ENCODE measurements at regions not wholly inside any gene's neighbourhood (a gene's known extent, or its start where the extent isn't known, plus 50 kb on each side); places are given as distances from the start of the nearest gene placed in this dataset.

DNA sequence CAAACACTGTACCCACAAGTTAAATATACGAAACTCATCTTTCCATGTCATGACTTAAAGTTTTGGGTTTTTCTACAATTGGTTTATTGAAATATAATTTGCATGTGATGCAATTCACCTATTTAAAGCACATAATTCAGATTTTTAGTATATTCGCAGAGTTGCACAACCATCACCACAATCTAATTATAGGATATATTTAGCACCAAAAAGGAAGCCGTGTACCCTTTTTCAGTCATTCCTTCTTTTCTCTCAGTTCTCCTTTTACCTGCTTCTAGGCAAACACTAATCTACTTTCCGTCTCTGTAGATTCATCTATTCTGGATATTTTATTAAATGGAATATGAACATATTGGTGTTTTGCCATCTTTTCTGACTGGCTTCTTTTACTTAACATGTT is 1458.1 kb upstream of the TENM4 start:
- DNase-seq, result no peak

DNA sequence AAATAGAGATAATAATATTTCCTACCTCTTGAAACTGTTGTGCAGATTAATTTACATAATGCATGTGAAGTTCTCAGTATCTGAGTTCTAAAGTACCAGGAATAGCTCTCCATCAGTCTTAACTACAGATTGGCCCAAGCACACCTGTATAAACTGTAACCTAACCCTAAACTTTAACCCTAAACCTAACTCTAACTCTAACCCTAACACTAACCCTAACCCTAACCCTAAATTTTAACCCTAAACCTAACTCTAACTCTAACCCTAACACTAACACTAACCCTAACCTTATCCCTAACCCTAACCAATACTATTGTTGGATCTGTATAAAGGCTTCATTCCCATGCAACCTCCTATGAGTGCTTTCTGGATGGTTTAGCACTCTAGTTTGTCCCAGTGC is 1445.9 kb upstream of the TENM4 start:
- no peak for DNase-seq

DNA sequence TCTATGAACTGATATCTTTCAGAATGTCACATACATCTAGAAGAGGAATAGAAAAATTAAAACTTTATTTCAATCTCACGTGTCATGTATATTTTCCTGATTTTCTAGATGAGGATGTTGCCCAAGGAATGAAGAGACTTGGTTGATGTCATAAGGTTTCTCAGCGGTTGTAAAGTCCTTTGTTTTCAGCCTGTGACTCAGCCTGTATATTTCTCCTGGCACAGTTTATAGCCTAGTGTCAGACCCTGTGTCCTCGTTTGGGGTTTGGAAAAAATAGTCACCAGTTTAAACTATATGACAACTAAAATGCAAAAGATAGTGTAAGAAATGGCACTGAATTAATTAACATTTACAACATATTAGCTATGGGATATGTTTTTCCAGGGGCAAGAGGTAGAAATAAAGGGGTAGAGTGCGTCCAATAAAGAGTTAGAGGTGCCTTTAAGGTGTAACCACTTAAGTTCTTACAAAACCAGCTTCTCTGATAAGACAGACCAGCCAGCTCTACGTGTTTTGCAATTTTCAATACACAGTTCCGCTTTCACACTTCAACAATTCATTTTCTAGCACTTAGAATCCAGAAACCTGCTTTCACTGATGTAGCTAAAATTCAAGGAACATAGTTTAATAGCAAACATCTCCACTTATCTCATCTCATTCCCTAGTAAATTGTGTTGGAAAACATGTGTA is 1432.6 kb upstream of the TENM4 start:
- no peak for DNase-seq

DNA sequence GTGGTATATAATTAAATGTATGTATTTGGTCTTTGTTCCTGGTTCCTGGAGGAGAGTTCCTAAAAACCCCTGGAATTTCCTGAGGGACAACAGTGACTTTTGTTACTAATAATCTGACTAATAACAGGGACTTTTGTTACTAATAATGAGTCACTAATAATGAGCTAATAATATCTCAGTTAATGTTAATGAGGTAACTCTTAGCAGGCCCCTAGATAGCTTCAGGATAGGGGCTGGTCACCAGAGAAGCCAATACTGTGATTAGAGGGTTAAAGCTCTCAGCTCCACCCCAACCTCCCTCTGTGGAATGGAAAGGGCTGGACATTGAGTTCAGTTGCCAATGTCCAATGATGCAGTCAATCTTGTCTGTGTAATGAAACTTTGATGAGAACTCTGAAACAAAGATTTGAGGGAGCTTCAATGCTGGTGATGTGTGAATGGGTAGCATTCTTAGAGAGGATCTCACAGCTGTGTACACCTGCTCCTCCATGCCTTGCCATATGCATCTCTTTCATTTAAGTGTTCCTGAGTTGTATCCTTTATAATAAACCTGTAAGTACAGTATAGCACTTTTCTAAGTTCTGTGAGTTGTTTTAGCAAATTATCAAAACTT is 1431.4 kb upstream of the TENM4 start:
- DNase-seq, result no peak

DNA sequence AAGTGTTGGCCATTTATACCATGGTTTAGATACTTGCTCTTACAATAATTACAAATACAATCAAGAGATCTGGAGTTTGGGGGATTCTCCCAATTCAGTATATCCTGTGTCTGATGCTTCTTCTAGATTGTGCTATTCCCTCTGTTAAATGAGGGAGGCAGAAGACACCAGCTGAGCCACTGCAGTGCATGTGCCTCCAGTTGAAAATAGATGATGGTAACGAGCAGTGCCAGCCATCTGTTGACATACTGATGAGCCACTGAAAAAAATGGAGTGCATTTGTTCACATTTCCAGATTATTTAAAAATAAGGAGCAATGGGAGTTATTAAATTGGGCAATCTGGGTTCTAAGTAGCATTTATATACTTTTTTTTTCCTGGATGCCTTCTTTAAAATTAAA is 1428.0 kb upstream of the TENM4 start:
- no peak for DNase-seq

DNA sequence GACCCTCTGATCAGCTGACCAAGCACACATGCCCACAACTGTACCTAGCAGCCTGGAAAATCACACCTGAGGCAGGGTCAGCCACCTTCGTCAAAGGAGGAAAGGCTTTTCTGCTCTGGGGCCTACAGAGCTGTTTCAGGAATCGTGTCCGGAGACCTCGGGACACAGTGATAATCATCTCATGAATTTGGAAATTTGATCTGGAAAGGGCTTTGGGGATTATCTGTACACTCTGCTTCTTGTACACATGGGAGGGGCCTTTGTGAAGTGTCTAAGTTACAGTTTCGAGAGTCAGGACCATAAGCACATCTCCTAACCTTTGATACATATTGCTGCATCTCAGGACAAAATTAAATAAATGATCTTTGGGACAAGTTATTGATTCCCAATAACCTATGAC is 1421.2 kb upstream of the TENM4 start:
- DNase-seq, result no peak

DNA sequence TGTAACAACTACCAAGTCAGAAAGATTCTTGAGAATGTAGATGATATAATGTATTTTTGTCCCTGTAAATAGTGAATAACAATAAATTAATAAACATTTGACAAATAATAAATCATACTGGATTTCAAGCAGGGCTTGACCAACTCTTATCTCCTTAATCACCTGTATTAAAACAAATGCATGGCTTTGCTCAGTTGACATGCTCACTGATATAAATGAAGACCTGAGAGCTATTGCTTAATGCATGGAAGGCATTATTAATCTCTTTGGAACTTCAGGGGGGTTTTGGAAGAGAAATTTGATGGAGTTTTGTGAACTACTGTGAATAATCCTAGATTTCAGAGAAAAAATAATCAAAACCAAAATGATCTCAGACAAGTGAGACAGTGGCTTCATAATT is 1420.4 kb upstream of the TENM4 start:
- no peak for DNase-seq

DNA sequence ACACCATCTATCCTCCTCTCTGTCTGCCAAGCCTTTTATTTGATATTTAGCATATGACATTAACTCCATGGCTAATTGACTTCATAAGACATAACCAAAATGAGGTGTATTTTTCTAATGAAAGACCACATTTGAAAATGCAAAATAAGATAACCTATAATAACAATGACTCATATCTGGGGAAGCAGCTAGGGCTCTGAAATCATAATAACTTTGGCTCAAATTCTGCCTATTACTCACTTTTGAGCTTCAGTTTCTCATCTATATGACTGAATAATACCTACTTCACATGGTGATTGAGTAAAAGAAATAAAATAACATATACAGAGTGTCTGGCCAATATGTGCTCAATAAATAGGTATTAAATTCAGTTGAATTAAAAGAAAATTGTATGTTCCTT is 1419.8 kb upstream of the TENM4 start:
- no peak for DNase-seq

DNA sequence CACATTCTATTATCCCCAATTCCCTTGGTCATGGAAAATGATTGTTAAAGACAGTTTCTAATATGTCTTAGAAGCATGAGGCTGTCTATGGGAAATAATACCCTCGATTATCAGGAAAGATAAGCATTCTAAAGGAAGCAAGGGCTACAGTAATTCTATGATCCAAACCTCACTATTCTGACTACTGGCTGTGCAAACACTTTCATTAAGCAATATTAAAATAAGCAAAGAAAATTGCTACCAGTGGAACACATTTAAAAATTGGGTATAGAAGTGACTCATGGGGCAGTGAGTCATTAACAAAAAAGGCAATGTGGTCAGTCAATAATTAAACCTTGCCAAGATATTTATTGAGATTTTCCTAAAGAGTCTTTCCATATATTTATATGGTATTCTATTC is 1415.2 kb upstream of the TENM4 start:
- no peak for DNase-seq

DNA sequence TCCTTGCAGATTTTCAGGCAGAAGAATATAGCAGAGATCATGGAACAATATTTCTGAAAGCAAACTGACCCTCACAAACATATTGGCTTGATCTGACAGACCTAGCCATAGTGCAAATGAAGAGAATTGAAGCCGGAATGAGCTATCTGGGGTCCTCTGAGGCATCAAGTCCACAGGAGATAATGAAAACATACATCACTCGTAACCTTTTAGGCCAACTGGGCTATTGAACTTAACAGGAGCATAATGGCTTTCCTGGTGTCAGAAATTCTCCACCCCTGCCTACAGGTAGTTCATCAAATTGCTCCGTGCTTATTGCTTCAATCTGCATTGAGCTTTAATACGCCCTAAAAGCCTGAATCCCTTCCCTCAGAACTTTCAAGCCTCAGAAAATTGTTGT is 1414.6 kb upstream of the TENM4 start:
- DNase-seq, result no peak

DNA sequence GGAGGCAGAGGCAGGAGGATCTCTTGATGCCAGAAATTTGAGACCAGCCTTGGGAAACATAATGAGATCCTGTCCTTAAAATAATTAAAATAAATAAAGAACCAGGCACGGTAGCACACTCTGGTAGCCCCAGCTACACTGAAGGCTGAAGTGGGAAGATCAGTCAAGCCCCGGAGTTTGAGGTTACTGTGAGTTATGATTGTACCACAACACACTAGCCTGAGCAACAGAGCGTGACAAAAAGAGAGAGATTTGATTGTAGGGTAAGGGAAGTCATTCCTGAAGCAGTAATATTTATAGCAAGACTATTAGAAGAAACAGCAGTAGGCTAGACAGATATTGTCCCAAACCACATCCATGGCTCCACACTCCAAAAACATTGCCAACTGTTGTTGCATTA is 1408.4 kb upstream of the TENM4 start:
- no peak for DNase-seq

DNA sequence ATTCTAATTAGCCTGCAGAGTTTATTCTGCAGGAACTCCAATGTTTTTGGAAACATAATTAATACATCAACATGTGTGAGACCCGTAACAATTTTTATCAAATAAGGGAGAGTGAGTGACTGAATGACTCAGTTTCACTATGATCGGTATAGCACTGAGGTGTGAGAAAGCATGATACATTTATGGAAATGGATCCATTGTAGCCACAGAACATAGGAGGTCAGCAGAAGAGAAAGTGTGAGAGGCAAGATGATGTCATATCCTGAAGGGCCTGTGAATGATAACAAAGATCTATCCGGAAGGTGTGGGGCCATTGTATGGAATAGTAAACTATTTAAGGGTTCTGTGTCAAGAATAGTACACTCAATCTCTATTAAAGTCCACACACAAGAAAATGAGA is 1406.1 kb upstream of the TENM4 start:
- DNase-seq, result no peak

DNA sequence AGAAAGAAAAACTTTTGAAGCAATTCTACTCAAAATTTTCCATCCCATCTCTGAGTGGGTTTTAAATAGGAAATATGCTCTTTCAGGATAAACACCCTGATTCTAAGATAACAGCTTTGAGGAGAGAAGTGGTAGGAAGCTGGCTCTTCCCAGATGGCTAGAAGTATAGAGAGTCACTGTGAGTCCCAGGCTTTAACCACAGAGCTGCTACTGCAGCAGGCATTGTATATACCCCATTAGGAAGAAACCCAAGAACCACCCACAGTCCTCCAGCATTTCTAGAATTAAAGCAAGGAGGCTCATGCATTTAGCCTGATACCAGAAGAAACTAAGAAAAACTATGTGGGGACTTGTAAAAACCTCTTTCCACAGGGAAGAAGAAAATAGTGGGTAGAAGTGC is 1405.6 kb upstream of the TENM4 start:
- no peak for DNase-seq

DNA sequence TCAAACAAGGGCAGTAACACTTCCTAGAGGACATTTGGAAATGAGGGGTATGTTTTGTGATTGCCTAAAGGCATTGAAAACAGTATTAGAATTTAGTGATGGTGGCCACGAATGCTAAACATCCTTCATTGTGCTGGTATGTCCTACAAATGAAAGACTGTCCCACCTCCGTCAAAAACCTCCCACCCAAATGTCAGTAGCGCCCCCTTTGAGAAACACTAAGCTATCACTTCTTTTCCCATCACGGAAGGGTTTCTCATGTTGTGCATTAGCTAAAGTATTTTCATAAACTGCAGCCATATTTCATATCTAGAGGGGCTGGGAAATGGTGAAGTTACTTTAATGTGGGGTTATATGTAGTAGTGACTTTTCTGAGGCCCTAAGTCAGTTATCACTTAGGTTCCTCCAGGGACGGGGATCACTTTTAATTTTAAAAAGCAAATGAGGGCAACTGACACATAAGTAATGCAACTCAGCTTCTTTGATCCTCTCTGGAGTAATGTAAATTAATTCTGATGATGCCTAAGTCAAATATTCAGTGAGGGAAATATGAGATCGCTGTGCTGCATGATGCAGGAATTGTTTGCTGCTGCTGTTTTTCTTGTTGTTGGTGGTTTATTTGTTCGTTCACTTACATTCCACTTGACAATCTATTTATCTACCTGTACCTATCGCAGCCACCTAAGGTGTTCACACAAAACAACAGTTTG is 1403.4 kb upstream of the TENM4 start:
- no peak for DNase-seq

DNA sequence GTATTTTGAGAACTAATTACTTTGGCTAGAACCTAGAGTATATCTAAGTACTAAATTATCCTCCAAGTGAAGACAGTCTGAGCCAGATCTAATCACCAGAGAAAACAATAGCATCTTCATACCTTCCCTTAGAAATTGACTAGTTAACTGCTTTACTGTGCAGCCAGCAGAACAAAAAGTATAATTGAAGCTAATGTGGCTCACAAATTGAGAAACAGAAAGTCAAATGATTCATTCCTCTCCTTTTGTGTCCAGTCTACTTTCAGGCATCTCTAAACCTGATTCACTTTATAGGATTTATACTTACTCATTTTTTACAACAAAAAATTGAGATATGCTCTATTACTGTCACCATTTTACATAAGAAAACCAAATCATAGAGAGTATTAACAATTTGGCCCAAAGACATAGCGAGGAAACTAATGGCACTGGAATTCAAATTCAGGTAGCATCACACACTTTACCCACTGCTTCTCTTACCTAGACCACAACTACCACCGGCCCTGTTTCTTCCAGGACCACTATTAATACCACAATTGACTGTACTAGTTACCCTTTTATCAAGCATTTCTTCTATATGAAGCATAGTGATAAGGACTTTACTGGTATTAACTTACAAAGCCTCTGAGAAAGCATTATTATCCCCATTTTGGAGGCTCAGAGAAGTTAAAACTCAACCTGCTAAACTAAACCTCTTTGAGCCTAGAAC is 1402.6 kb upstream of the TENM4 start:
- DNase-seq, result no peak

DNA sequence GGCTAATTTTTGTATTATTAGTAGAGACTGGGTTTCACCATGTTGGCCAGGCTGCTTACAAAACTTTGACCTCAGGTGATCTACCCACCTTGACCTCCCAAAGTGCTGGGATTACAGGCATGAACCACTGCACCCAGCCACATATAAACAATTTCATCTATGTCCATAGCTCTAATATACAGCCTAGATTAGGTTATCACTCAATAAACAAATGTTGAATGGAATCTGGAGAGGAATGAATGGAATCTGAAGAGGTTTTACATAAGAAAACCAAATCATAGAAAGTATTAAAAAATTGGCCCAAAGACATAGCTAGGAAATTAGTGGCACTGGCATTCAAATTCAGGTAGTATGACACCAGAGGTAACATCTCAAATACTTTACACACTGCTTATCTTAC is 1401.4 kb upstream of the TENM4 start:
- no peak for DNase-seq

DNA sequence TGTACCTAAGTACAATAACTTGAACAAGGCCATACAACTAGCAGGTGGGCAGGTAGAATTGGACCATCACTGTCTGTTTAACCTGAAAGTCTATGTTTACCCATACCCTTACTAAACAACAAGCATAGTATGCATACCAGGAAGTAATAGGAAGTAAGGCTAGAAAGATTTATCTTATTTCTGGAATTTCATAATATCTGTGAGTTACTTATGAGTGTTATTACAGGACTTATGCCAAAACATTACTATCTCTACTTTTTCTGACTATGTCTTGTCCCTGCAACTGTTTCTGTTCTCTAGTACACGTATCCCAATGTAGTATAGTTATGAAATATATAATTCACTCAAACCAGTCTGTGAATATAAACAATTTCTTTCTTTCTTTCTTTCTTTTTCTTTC is 1400.8 kb upstream of the TENM4 start:
- DNase-seq, result no peak

DNA sequence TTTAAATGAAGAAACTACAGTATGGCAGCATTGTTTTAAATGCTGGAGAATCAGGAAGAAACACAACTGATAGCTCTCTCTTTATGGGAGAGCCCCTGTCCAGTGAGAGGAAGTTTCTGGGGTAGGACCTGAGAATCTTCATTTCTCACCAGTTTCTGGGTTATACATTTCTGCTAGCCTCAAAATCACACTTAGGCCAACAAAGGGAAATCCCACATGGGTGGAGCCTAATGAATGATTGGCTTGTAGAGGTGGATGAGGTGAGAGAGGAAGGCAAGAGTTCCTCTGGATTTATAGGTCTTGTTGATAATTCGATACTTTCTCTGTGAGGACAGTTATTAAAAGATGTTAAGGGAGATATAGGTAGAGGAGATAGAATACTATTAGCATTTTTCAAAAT is 1397.3 kb upstream of the TENM4 start:
- DNase-seq, result no peak

DNA sequence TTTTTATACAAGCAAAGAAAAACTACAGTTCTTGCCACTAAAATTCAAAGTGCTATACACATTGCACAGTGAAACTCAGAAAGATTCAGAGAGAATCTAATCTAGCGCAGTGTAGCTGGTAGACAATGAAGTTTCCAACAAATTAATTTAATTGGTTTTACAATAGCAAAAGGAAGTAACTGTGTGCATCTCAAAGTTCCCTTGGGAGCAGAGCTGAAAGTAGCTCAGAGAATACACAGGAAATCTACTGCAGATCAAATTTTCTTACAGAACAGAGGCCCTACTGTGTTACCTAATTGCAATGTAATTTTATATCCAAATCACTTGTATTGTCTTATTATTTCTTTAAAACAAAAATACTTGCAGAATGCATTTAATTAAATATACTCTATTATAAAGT is 1396.2 kb upstream of the TENM4 start:
- no peak for DNase-seq

DNA sequence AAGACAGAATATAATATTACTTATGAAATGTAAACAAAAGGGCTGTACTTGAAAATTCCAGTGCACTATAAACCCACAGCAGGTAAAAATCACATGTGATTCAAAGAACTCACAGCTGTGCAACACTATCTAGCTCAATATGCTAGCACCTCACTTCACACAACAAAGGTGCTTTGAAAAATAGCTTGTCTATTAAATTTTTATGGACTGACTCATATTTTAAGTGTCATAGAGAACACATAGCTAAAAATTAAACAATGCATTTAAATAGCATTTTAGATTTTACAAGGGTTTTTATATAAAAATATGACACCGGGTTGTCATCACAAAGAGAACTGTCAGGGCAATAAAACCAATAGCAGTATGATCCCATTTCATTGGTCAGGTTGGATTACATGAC is 1390.5 kb upstream of the TENM4 start:
- DNase-seq, result no peak

DNA sequence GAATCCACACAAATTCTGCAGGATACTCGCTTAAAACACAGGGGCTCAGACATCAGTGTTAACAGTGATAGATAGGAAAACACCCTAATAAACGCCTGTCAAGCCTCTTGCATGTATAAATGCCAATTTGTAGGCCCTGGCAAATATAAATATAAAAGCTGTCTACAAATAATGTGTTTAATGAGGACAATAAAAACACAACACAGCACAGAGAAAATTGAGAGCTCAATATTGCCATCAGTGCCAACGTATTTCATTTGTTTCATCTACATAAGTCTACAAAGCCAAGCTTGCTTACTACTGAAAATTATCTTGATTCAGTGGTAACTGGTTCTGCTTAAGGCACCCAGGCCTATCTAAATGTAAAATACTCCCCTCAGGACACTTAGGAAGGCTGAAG is 1387.0 kb upstream of the TENM4 start:
- no peak for DNase-seq

DNA sequence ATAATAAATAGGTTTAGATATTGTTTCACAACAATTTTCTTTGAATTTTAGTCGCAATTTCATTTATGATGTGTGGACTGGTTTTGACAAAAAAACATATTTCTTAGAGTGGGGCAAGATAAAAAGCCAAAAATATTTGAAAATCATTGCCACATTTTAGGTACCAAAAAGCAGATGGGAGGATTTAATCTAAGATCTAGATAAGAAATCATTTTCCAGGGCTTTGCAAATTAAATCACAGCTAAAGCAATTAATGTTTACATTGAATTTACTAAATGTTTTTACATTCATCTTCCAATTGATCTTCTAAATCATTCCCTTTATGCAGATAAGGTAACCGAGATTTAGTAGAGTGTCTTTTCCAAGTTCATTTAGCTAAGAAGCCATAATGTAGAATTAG is 1386.0 kb upstream of the TENM4 start:
- no peak for DNase-seq

DNA sequence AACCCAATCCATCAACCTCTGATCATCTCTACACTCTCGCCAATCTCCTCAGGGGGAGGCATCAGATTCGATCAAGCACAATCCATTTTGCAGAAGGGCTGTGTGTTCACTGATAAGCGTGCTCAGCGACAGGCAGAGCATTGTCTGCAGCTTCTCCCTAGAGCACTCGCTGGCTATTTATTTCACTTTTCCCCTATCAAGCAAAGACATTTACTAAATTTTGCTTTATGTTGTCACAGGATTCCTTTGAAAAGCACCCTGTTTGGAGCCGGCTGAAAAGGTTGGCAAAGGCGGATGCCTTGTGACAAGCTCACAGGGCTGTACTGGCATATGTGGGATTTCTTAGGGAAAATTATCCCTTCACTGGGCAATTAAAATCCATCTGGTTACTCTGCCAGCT is 1381.5 kb upstream of the TENM4 start:
- no peak for DNase-seq

DNA sequence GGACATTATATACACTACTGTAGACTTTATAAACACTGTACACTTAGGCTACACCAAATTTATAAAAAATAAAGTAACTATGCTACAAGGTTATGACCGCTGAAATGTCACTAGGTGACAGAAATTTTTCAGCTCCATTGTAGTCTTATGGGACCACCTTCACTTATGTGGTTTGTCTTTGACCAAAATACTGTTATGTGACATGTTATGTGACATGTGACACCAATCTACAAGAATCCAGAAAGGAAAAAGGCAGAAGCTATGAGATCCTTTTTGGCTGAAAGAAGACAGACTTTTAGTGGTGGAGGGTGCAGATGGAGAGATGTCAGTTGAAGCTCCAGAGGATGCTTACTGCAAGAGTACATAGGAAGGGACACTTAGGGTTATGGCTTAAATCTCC is 1378.4 kb upstream of the TENM4 start:
- no peak for DNase-seq
